GM20431 (cell line): ENCODE measurements at regions not wholly inside any gene's neighbourhood (a gene's known extent, or its start where the extent isn't known, plus 50 kb on each side); places are given as distances from the start of the nearest gene placed in this dataset.

Source experiments
- in situ Hi-C: fragments of 300-500 bp; cut with MseI, MboI; formaldehyde crosslinking; loops from one replicate; pipeline ENCODE4 v1.15.0; 2020; ENCODE audit warnings: low sequenced_read_pairs; ENCODE audit not compliant: unreplicated experiment

DNA sequence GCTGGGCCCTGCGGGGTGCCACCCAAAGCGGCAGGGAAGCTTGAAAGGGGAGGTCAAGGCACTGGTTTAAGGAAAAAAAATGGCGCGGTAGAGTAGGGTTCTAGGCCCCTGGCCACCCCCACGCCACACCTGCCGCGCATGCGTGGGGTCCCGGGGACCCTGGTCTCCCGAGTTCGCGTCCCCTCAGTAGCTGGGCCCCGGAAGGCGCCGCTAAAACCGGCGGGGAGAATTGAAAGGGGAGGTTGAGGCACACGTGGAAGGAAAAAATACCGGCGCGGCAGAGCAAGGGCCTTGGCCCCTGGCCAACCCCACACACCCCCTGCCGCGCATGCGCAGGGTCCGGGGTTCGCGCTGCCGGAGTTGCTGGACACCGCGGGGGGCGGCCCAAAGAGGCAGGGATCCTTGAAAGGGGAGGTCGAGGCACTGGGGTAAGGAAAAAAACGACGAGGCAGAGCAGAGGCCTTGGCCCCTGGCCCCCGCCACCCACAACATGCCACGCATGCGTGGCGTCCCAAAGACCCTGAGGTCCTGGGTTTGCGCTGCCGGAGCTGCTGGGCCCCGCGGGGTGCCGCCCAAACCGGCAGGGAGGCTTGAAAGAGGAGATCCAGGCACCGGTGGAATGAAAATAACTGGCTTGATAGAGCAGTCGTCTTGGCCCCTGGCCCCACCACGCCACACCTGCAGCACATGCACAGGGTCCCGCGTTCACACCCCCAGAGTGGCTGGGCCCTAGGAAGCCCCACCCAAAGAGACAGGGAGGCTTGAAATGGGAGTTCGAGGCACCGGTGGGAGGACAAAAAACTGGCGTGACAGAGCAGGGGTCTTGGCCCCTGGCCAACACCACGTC is 314.5 kb downstream of the ALG10 start:
- in situ Hi-C loops, result no loop called here

DNA sequence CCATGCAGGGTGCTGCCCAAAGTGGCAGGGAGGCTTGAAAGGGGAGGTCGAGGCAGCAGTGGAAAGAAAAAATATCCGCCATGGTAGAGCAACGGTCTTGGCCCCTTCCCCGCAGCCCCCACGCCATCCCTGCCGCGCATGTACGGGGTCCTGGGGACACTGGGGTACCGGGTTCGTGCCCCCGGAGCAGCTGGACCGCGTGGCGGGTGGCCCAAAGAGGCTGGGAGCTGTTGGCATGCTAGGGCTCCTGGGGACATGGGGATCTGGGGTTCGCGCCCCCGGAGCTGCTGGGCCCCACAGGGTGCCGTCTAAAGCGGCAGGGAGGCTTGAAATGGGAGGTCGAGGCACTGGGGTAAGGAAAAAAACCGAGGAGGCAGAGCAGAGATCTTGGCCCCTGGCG is 316.5 kb downstream of the ALG10 start:
- in situ Hi-C loops, result no loop called here

DNA sequence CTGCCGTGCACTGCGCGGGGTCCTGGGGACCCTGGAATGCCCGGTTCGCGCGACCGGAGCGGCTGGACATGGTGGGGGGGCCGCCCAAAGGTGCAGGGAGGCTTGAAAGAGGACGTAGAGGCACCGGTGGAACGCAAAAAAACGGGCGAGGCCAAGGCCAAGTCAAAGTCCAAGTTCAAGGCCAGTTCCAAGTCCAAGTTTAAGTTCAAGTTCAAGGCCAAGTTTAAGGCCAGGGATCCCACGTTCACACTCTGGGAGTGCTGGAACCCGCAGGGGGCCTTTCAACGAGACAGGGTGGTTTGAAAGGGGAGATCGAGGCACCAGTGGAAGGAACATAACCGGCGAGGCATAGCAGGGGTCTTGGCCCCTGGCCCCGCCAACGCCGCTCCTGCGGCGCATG is 317.6 kb downstream of the ALG10 start:
- in situ Hi-C loops, result no loop called here

DNA sequence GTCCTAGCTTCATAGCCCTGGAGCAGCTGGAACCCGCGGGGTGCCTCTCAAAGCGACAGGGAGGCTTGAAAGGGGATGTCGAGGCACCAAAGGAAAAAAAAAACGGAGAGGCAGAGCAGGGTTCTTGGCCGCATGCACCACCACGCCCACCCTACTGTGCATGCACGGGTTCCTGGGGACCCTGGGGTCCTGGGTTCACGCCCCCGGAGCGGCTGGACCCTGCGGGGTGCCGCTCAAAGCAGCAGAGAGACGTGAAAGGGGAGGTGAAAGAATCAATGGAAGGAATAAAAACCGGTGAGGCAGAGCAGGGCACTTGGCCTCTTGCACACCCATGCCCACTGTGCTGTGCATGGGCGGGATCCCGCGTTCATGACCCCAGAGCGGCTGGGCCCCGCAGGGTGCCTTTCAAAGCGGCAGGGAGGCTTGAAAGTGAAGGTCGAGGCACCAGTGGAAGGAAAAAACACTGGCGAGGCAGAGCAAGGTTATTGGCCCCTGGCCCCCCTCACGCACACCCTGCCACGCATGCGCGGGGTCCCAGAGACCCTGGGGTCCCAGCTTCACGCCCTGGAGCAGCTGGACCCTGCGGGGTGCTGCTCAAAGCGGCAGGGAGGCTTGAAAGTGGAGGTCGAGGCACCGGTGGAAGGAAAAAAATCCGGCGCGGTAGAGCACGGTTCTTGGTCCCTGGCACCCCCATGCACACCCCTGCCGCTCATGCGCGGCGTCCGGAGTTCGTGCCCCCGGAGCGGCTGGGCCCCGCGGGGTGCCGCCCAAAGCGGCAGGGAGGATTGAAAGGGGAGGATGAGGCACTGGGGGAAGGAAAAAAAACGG is 318.5 kb downstream of the ALG10 start:
- in situ Hi-C loops, result no loop called here

DNA sequence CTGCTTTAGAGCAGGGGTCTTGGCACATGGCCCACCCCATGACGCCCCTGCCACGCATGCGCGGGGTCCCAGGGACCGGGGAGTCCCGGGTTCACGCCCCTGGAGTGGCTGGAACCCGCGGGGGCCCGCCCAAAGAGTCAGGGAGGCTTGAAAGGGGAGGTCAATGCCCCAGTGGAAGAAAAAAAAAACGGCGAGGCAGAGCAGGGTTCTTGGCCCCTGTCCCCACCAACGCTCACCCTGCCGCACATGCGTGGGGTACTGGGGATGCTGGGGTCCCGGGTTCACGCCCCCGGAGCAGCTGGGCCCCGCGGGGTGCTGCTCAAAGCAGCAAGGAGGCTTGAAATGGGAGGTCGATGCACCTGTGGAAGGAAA is 319.1 kb downstream of the ALG10 start:
- in situ Hi-C loops, result no loop called here

DNA sequence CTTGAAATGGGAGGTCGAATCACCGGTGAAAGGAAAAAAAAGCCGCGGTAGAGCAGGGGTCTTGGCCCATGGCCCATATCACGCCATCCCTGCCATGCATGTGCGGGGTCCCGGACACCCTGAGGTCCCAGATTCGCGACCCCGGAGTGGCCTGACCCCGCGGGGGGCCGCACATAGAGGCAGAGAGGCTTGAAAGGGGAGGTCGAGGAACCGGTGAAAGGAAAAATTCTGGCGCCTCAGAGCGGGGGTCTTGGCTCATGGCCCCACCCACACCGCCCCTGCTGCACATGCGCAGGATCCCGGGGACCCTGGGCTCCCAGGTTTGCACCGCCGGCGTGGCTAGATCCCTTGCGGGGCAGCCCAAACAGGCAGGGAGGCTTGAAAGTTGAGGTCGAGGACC is 319.8 kb downstream of the ALG10 start:
- in situ Hi-C loops, result no loop called here

DNA sequence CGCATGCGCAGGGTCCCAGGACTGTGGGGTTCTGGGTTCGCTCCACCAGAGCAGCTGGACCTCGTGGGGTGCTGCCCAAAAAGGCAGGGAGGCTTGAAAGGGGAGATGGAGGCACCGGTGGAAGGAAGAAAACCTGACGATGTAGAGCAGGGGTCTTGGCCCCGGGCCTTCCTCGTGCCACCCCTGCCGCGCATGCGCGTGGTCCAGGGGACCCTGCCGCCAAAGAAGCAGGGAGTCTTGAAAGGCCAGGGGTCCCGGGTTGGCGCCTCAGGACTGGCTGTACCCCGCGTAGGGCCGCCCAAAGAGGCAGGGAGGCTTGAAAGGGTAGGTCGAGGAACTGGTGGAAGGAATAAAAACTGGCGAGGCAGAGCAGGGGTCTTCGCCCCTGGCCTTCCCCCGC is 321.0 kb downstream of the ALG10 start:
- in situ Hi-C loops, result no loop called here

DNA sequence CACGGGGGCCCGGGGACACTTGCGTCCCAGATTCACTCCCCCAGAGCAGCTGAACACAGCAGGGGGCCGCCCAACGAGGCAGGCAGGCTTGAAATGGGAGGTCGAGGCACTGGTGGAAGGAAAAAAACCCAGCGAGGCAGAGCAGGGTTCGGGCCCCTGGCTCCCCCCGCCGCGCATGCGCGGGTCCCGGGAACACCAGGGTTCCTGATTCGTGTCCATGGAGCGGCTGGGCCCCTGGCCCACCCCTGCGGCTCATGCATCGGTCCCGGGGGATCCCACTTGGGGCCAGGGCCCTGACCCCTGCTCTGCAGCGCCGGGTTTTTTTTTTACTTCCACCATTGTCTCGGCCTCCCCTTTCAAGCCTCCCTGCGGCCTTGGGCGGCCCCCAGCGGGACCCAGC is 321.5 kb downstream of the ALG10 start:
- in situ Hi-C loops, result no loop called here

DNA sequence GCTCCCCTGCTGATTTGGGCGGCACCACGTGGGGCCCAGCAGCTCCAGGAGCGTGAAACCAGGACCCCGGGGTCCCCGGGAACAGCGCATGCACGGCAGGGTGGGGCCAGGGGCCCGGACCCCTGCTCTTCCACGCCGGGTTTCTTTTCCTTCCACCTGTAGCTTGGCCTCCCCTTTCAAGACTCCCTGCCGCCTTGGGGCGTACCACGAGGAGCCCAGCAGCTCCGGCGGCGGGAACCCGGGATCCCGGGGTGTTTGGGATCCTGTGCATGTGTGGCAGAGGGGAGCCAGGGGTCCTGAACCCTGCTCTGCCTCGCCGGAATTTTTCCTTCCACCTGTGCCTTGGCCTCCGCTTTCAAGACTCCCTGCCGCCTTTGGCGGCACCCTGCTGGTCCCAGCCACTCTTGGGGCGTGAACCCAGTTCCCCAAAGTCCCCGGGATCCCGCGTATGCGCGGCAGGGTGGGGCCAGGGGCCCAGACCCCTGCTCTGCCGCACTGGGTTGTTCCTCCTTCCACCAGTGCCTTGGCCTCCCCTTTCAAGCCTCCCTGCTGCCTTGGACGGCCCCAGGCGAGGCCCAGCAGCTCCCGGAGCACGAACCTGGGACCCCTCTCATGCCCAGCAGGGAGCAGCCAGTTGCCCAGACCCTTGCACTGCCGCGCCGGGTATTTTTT is 322.7 kb downstream of the ALG10 start:
- in situ Hi-C loops, result no loop called here

DNA sequence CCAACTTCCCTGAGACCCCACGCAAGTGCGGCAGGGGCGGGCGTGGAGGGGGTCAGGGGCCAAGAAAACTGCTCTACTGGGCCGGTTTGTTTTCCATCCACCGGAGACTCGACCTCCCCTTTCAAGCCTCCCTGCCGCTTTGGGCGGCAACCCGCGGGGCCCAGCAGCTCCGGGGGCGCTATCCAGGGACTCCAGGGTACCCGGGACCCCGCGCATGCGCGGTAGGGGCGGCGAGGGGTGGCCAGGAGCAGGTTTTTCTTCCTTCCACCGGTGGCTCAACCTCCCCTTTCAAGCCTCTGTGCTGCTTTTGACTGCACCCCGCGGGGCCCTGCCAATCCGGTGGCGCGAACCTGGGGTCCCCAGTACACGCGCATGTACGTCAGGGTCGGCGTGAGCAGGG is 323.5 kb downstream of the ALG10 start:
- in situ Hi-C loops, result no loop called here

DNA sequence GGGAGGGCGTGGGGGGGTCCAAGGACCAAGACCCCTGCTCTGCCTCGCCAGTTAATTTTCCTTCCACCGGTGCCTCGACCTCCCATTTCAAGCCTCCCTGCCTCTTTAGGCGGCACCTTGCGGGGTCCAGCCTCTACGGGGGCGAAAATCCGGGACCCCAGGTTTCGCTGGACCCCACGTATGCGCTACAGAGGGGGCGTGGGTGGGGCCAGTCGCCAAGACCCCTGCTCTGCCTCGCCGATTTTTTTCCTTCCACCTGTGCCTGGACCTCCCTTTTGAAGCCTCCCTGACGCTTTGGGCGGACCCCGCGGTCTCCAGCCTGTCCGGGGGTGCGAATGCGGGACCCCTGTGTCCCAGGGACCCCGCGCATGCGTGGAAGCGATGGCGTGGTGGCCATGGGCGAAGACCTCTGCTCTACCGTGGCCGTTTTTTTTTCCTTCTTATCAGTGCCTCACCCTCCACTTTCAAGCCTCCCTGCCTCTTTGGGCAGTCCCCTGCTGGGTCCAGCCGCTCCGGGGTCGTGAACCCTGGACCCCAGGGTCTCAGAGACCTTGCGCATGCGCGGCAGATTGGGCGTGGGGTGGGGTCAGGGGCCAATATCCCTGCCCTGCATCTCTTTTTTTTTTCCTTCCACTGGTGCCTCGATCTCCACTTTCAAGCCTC is 324.2 kb downstream of the ALG10 start:
- in situ Hi-C loops, result no loop called here

DNA sequence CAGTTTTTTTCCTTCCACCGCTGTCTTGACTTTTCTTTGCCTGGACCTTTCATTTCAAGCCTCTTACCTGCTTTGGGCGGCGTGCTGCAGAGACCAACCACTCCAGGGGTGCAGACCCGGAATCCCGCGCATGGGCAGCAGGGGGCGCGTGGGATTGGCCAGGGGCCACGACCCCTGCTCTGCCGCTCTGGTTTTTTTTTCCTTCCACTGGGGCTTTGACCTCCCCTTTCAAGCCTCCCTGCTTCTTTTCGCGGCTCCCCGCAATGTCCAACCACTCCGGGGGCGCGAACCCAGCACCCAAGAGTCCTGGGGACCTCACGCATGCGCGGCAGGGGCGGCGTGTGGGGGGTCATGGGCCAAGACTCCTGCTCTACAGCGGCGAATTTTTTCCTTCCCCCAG is 325.1 kb downstream of the ALG10 start:
- in situ Hi-C loops, result no loop called here

DNA sequence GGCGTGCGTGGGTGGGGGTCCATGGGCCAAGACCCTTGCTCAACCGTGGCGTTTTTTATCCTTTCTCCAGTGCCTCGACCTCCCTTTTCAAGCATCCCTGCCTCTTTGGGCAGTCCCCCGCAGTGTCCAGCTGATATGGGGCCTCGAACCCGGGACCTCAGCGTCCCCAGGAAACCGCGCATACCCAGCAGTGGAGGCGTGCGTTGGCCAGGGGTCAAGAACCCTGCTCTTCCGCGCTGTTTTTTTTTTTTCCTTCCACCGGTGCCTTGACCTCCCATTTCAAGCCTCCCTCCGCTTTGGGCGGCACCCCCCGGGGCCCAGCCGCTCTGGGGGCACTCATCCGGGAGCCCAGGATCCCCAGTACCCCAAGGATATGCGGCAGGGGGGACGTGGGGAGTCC is 325.8 kb downstream of the ALG10 start:
- in situ Hi-C loops, result no loop called here

DNA sequence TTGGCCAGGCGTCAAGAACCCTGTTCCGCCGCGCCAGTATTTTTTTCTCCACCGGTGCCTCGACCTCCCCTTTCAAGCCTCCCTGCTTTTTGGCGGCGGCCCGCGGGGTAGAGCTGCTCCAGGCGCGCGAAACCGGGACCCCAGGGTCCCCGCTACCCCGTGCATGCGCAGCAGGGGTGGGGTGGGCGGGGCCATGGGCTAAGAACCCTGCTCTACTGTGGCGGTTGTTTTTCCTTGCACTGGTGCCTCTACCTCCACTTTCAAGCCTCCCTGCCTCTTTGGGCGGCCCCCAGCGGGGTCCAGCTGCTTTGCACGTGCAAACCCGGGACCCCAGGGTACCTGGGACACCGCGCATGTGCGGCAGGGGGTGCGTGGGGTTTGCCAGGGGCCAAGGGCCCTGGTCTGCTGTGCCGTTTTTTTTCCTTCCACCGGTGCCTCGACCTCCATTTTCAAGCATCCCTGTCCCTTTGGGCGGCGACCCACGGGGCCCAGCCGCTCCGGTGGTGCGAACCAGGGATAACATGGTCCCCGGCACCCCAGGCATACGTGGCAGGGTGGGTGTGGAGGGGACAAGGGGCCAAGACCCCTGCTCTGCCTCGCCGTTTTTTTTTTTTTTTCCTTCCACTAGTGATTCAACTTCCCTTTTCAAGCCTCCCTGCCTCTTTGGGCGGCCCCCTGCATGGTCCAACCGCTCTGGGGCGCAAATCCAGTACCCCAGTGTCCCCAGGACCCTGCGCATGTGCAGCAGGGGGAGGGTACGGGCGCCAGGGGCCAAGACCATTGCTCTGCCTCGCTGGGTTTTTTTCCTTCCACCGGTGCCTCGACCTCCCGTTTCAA is 326.8 kb downstream of the ALG10 start:
- in situ Hi-C loops, result no loop called here

DNA sequence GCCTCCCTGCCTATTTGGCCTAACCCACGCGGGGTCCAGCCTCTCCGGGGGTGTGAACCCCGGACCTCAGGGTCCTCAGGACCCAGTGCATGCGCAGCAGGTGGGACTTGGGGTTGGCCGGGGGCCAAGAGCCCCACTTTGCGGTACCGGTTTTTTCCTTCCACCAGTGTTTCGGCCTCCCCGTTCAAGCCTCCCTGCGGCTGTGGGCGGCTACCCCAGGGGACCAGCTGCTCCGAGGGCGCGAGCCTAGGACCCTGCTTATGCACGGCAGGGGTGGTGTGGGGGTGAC is 327.3 kb downstream of the ALG10 start:
- in situ Hi-C loops, result no loop called here

DNA sequence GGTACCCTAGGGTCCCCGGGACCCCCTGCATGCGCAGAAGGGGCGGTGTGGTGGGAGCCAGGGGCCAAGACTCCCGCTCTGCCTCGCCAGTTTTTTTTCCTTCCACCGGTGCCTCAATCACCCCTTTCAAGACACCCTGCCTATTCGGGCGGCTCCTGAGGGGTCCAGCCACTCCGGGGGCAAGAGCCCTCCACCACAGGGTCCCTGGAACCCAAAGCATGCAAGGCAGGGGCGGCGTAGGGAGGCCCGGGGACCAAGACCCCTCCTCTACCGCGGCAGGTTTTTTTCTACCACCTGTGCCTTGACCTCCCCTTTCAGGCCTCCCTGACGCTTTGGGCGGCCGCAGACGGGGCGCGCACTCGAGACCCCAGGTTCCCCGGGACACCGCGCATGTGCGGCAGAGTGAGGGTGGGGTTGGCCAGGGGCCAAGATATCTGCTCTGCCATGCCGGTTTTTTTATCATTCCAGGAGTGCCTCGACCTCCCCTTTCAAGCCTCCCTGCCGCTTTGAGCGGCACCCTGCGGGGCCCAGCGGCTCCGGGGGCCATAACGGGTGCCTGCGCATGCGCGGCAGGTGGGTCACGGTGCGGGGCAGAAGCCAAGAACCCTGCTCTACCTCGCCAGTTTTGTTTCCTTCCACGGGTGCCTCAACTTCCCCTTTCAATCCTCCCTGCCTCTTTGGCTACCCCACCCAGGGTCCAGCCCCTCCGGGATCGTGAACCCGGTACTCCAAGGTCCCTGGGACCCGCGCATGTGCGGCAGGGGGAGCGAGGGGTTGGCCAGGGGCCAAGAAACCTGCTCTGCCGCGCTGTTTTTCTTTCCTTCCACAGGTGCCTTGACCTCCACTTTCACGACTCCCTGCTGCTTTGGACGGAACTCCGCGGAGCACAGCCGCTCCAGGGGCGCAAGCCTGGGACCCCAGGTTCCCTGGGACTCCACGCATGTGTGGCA is 328.1 kb downstream of the ALG10 start:
- in situ Hi-C loops, result no loop called here

DNA sequence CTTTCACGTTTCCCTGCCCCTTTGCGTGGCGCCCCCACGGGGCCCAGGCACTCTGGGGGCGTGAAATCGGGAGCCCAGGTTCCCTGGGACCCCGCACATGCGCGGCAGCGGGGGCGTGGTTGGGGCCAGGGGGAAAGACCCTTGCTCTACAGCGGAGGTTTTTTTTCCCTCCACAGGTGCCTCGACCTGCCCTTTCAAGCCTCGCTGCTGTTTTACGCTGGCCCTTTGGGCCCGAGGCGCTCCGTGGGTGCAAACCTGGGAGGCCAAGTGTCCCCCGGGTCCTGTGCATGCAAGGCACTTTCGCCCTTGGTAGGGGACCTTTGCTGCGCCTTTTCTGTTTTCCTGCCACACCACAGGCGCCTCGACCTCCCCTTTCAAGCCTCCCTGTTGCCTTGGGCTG is 329.8 kb downstream of the ALG10 start:
- in situ Hi-C loops, result no loop called here

DNA sequence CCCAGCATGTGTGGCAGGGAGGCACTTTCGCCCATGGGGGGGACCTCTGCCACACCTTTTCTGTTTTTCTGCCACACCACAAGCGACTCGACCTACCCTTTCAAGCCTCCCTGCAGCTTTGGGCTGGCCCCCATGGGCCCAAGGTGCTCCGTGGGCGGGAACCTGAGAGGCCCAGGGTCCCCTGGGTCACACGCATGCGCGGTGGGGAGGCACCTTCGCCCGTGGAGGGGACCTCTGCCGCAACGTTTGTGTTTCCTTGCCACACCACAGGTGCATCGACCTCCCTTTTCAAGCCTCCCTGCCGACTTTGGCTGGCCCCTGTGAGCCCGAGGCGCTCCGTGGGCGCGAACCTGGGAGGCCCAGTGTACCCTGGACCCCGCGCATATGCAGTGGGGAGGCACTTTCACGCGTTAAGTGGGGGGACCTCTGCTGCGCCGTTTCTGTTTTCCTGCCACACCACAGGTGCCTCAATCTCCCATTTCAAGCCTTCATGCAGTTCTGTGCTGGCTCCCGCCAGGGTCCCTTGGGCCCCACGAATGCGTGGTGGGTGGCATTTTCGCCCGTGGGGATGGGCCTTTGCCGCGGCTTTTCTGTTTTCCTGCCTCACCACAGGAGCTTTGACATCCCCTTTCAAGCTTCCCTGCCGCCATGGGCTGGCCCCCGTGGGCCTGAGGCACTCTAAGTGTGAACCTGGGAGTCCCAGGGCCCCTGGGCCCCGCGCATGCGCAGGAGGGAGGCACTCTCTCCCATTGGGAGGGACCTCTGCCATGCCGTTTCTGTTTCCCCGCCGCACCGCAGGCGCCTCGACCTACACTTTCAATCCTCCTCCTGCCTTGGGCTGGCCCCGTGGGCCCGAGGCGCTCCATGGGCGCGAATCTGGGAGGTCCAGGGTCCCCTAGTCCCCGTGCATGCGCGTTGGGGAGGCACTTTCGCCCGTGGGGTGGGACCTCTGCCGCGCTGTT is 332.2 kb downstream of the ALG10 start:
- in situ Hi-C loops, result no loop called here
